Endothelial cell of umbilical vein (primary cell): ENCODE measurements at regions not wholly inside any gene's neighbourhood (a gene's known extent, or its start where the extent isn't known, plus 50 kb on each side); places are given as distances from the start of the nearest gene placed in this dataset.

Experiments used
- BruUV-seq: library from RNA; stranded (reverse); fragments of 400-500 nt; replicated peaks from 2 replicates; lab custom pipeline; 2021; lab: Mats Ljungman, UMichigan
- CTCF ChIA-PET: fragments of 300-600, 350-600 bp; sonication (Branson Sonifier 250); formaldehyde crosslinking; loops from one replicate; lab custom pipeline; 2021; ENCODE audit warnings: antibody characterized with exemption, inconsistent platforms; lab: Charles Lee
- POLR2A ChIA-PET: fragments of 300-600, 350-600 bp; sonication (Branson Sonifier 250); formaldehyde crosslinking; loops from one replicate; lab custom pipeline; 2021; ENCODE audit warnings: antibody characterized with exemption, inconsistent platforms; lab: Charles Lee
- DNase-seq: peaks from one replicate; pipeline ENCODE4 v3.0.0-alpha.2; 2011; ENCODE audit warnings: low read depth, low spot score
- FAIRE-seq: peaks from 2 replicates; lab custom pipeline; 2011; peaks lifted over from hg19 to GRCh38; lab: Jason Lieb, UNC
- H2AFZ ChIP-seq: 2 replicates; pipeline ENCODE4 v1.6.0; 2012; ENCODE audit warnings: low read depth, low read length, control low read depth, inconsistent platforms
- H3K27ac ChIP-seq: 2 replicates; pipeline ENCODE4 v1.5.1; 2011; ENCODE audit warnings: low read depth, mild to moderate bottlenecking, control low read depth, low read length, moderate library complexity; ENCODE audit not compliant: insufficient read depth
- H3K27me3 ChIP-seq, 2 experiments: 2 replicates each; pipeline versions ENCODE4 v1.6.0 to v1.6.1; 2011; ENCODE audit warnings: low read length in 2 of 2, mixed read lengths in 1 of 2; ENCODE audit not compliant: control insufficient read depth in 2 of 2, insufficient read depth in 2 of 2
- H3K36me3 ChIP-seq, 2 experiments: 2 replicates in 1 of 2; 3 replicates in 1 of 2; pipeline ENCODE4 v1.5.1; 2011; ENCODE audit warnings: low read length in 2 of 2, mild to moderate bottlenecking in 1 of 2, moderate library complexity in 1 of 2; ENCODE audit not compliant: control insufficient read depth in 2 of 2, insufficient read depth in 2 of 2; ENCODE audit errors: extremely low read depth in 1 of 2
- H3K4me1 ChIP-seq: 3 replicates; pipeline ENCODE4 v1.5.1; 2011; ENCODE audit warnings: mild to moderate bottlenecking, low read length; ENCODE audit not compliant: control insufficient read depth, insufficient read depth; ENCODE audit errors: extremely low read depth
- H3K4me2 ChIP-seq: 2 replicates; pipeline ENCODE4 v1.6.1; 2011; ENCODE audit warnings: low read length, control low read depth, mixed read lengths; ENCODE audit not compliant: insufficient read depth
- H3K4me3 ChIP-seq, 3 experiments: fragments of 200-600 bp in 1 of 3; sonication (generic), shearing (Covaris generic) in 1 of 3; replicated peaks in 1 of 3; 2 replicates each; pipeline ENCODE4 v1.5.1; 2011 to 2016; ENCODE audit warnings: control low read depth in 3 of 3, low read length in 3 of 3, mild to moderate bottlenecking in 2 of 3, inconsistent platforms in 1 of 3, low read depth in 1 of 3, moderate library complexity in 1 of 3; ENCODE audit not compliant: insufficient read depth in 1 of 3
- H3K79me2 ChIP-seq: 2 replicates; pipeline ENCODE4 v1.6.0; 2012; ENCODE audit warnings: low read length, inconsistent platforms; ENCODE audit not compliant: control insufficient read depth, insufficient read depth
- H3K9ac ChIP-seq: replicated peaks from 2 replicates; pipeline ENCODE3; 2011; ENCODE audit warnings: low read length, control low read depth; ENCODE audit not compliant: insufficient read depth; ENCODE audit errors: extremely low read depth
- H3K9me1 ChIP-seq: replicated peaks from 3 replicates; pipeline ENCODE4 v1.6.0; 2011; ENCODE audit warnings: mild to moderate bottlenecking, low read length; ENCODE audit not compliant: control insufficient read depth, insufficient read depth; ENCODE audit errors: extremely low read depth
- H3K9me3 ChIP-seq: replicated peaks from 2 replicates; pipeline ENCODE4 v1.5.1; 2012; ENCODE audit warnings: low read length, inconsistent platforms; ENCODE audit not compliant: control insufficient read depth, insufficient read depth
- H4K20me1 ChIP-seq: replicated peaks from 2 replicates; pipeline ENCODE3; 2011; ENCODE audit warnings: mild to moderate bottlenecking, low read length; ENCODE audit not compliant: control insufficient read depth, insufficient read depth; ENCODE audit errors: extremely low read depth
- EZH2 ChIP-seq: IDR thresholded peaks from 2 replicates; pipeline ENCODE4 v1.6.1; 2012; ENCODE audit warnings: borderline replicate concordance, low read depth, mild to moderate bottlenecking, moderate library complexity, low read length, inconsistent platforms; ENCODE audit not compliant: severe bottlenecking
- FOS ChIP-seq: IDR thresholded peaks from 2 replicates; pipeline ENCODE4 v1.6.1; 2011; ENCODE audit warnings: mild to moderate bottlenecking, low read length, moderate library complexity, borderline replicate concordance; ENCODE audit not compliant: insufficient read depth
- GATA2 ChIP-seq: IDR thresholded peaks from 2 replicates; pipeline ENCODE4 v1.7.0; 2011; ENCODE audit warnings: low read depth, mild to moderate bottlenecking, moderate library complexity, mixed read lengths, low read length; ENCODE audit not compliant: insufficient read length, insufficient read depth
- JUN ChIP-seq: IDR thresholded peaks from 2 replicates; pipeline ENCODE4 v1.6.1; 2011; ENCODE audit warnings: borderline replicate concordance, low read depth; ENCODE audit not compliant: insufficient read length, insufficient read depth
- MYC ChIP-seq: IDR thresholded peaks from one replicate; pipeline ENCODE4 v1.6.1; 2011; ENCODE audit warnings: mild to moderate bottlenecking, low read depth, low read length
- POLR2A ChIP-seq: IDR thresholded peaks from 2 replicates; pipeline ENCODE4 v1.6.1; 2012; ENCODE audit warnings: low read depth, mild to moderate bottlenecking, control low read depth, low read length
- POLR2AphosphoS5 ChIP-seq: IDR thresholded peaks from 2 replicates; pipeline ENCODE4 v1.6.1; 2012; ENCODE audit warnings: low read depth, mild to moderate bottlenecking, control low read depth, low read length, moderate library complexity; ENCODE audit not compliant: insufficient read depth
- dilution Hi-C: fragments of 300-500 bp; cut with MboI; formaldehyde crosslinking; loops from one replicate; pipeline ENCODE4 v1.15.0; 2019; ENCODE audit warnings: low sequenced_read_pairs; ENCODE audit not compliant: extremely low pct_ligation_motif_present
- intact Hi-C: fragments of 100-400 bp; cut with micrococcal nuclease; formaldehyde crosslinking; loops from one replicate; pipeline ENCODE4 v1.10.0; 2022
- TF ChIP-seq, protein P1 (sequence below), 2 donors: IDR thresholded peaks; 1 replicate in 1 of 2; 2 replicates in 1 of 2; pipeline ENCODE4 v1.5.1; 2011; ENCODE audit warnings: low read length in 2 of 2, mild to moderate bottlenecking in 2 of 2, moderate library complexity in 2 of 2, control low read depth in 1 of 2, inconsistent platforms in 1 of 2, low read depth in 1 of 2; ENCODE audit not compliant: insufficient read depth in 1 of 2; ENCODE audit errors: extremely low read depth in 1 of 2
- TF ChIP-seq, protein P2 (sequence below): IDR thresholded peaks from 2 replicates; pipeline ENCODE4 v1.6.1; 2011; ENCODE audit not compliant: insufficient read depth, insufficient read length

GRCh38 chr14:48096897-48097296 lies 421.5 kb upstream of the MDGA2 start:
- intact Hi-C loops = no loop called here
- FAIRE-seq (no peak), DNase-seq (no peak)
- Histone ChIP-seq H3K9ac (no peak overlapping the region), H3K27me3 (no peaks in the 10 kb centered on the region), H3K4me3 (no peak overlapping the region), H2AFZ (no peak overlapping the region), H3K9me1 (no peaks in the 10 kb centered on the region), H3K36me3 (no peaks in the 10 kb centered on the region), H3K79me2 (no peaks in the 10 kb centered on the region), H3K4me2 (no peak overlapping the region), H3K4me1 (no peaks in the 10 kb centered on the region), H4K20me1 (no peaks in the 10 kb centered on the region), H3K27ac (no peak overlapping the region), H3K9me3 (peaks cover 1% of the 10 kb centered on the region)
- TF ChIP-seq MYC = no peak
- no peak for TF ChIP-seq GATA2
- TF ChIP-seq, protein P1, sequence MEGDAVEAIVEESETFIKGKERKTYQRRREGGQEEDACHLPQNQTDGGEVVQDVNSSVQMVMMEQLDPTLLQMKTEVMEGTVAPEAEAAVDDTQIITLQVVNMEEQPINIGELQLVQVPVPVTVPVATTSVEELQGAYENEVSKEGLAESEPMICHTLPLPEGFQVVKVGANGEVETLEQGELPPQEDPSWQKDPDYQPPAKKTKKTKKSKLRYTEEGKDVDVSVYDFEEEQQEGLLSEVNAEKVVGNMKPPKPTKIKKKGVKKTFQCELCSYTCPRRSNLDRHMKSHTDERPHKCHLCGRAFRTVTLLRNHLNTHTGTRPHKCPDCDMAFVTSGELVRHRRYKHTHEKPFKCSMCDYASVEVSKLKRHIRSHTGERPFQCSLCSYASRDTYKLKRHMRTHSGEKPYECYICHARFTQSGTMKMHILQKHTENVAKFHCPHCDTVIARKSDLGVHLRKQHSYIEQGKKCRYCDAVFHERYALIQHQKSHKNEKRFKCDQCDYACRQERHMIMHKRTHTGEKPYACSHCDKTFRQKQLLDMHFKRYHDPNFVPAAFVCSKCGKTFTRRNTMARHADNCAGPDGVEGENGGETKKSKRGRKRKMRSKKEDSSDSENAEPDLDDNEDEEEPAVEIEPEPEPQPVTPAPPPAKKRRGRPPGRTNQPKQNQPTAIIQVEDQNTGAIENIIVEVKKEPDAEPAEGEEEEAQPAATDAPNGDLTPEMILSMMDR (IDR thresholded peaks at IDR 0.05; ENCODE audit: extremely low read depth in 1 of 2, insufficient read depth in 1 of 2, low read depth in 1 of 2, low read length in 2 of 2) = no peak
- no peak for TF ChIP-seq POLR2AphosphoS5
- TF ChIP-seq, protein P2, sequence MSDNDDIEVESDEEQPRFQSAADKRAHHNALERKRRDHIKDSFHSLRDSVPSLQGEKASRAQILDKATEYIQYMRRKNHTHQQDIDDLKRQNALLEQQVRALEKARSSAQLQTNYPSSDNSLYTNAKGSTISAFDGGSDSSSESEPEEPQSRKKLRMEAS = no peak
- no peak for TF ChIP-seq EZH2
- no peak for TF ChIP-seq POLR2A
- no peak for TF ChIP-seq FOS
- no peak for TF ChIP-seq JUN
- CTCF ChIA-PET = no interaction called here
- dilution Hi-C loops = no loop called here
- POLR2A ChIA-PET = no interaction called here
- no TSS peak for BruUV-seq
